ENCODE measurements at regions not wholly inside any gene's neighbourhood (a gene's known extent, or its start where the extent isn't known, plus 50 kb on each side); places are given as distances from the start of the nearest gene placed in this dataset.

GRCh38 chr22:49620003-49620556 lies 207.6 kb downstream of the BRD1 start:
- no peak overlapping the region for H3K4me3 ChIP-seq
- no peak for DNase-seq (ENCODE audit: low read depth, low spot score)
- H3K36me3 ChIP-seq (ENCODE audit: insufficient read depth, low read length) = no peaks in the 10 kb centered on the region
- no peaks in the 10 kb centered on the region for H3K9me3 ChIP-seq (ENCODE audit: low read depth, low read length)
- no peak for TF ChIP-seq EZH2 (IDR thresholded peaks at IDR 0.05)
- no peak for TF ChIP-seq POLR2AphosphoS5 (IDR thresholded peaks at IDR 0.05; ENCODE audit: borderline replicate concordance, low read depth, low read length)
- TF ChIP-seq FOXP2 (optimal IDR thresholded peaks at IDR 0.05; ENCODE audit: control extremely low read depth, extremely low read length, insufficient read depth) = no peak
- H3K9ac ChIP-seq (ENCODE audit: insufficient read length) = no peak overlapping the region
- H3K27ac ChIP-seq = no peak overlapping the region

- Histone ChIP-seq H3K9ac (ENCODE audit: insufficient read length) (no peak overlapping the region), H3K27ac (no peak overlapping the region), H3K36me3 (ENCODE audit: insufficient read depth, low read length) (no peaks in the 10 kb centered on the region), H3K9me3 (ENCODE audit: low read depth, low read length) (no peaks in the 10 kb centered on the region), H3K4me3 (no peak overlapping the region)
- TF ChIP-seq EZH2 (IDR thresholded peaks at IDR 0.05) (no peak), FOXP2 (optimal IDR thresholded peaks at IDR 0.05; ENCODE audit: control extremely low read depth, extremely low read length, insufficient read depth) (no peak), POLR2AphosphoS5 (IDR thresholded peaks at IDR 0.05; ENCODE audit: borderline replicate concordance, low read depth, low read length) (no peak)
- DNase-seq (ENCODE audit: low read depth, low spot score) = no peak
These were observed 208.4 kb downstream of the BRD1 start for GRCh38 chr22:49619301-49619700.

GRCh38 chr22:49618677-49618953 lies 209.1 kb downstream of the BRD1 start:
- no peaks in the 10 kb centered on the region for H3K36me3 ChIP-seq (ENCODE audit: insufficient read depth, low read length)
- DNase-seq (ENCODE audit: low read depth, low spot score) = no peak
- H3K9ac ChIP-seq (ENCODE audit: insufficient read length) = no peak overlapping the region
- no peak overlapping the region for H3K4me3 ChIP-seq
- H3K27ac ChIP-seq = no peak overlapping the region
- no peaks in the 10 kb centered on the region for H3K9me3 ChIP-seq (ENCODE audit: low read depth, low read length)
- TF ChIP-seq EZH2 (IDR thresholded peaks at IDR 0.05) (no peak), POLR2AphosphoS5 (IDR thresholded peaks at IDR 0.05; ENCODE audit: borderline replicate concordance, low read depth, low read length) (no peak), FOXP2 (optimal IDR thresholded peaks at IDR 0.05; ENCODE audit: control extremely low read depth, extremely low read length, insufficient read depth) (no peak)

GRCh38 chr22:49617866-49618676 lies 209.6 kb downstream of the BRD1 start:
- TF ChIP-seq POLR2AphosphoS5 (IDR thresholded peaks at IDR 0.05; ENCODE audit: borderline replicate concordance, low read depth, low read length) (no peak), EZH2 (IDR thresholded peaks at IDR 0.05) (no peak), FOXP2 (optimal IDR thresholded peaks at IDR 0.05; ENCODE audit: control extremely low read depth, extremely low read length, insufficient read depth) (no peak)
- no peaks in the 10 kb centered on the region for H3K36me3 ChIP-seq (ENCODE audit: insufficient read depth, low read length)
- H3K4me3 ChIP-seq = no peak overlapping the region
- no peaks in the 10 kb centered on the region for H3K9me3 ChIP-seq (ENCODE audit: low read depth, low read length)
- no peak overlapping the region for H3K9ac ChIP-seq (ENCODE audit: insufficient read length)
- DNase-seq (ENCODE audit: low read depth, low spot score) = no peak
- no peak overlapping the region for H3K27ac ChIP-seq

- TF ChIP-seq POLR2AphosphoS5 (IDR thresholded peaks at IDR 0.05; ENCODE audit: borderline replicate concordance, low read depth, low read length) (no peak), EZH2 (IDR thresholded peaks at IDR 0.05) (no peak), FOXP2 (optimal IDR thresholded peaks at IDR 0.05; ENCODE audit: control extremely low read depth, extremely low read length, insufficient read depth) (no peak)
- Histone ChIP-seq H3K9ac (ENCODE audit: insufficient read length) (no peak overlapping the region), H3K9me3 (ENCODE audit: low read depth, low read length) (no peaks in the 10 kb centered on the region), H3K4me3 (no peak overlapping the region), H3K36me3 (ENCODE audit: insufficient read depth, low read length) (no peaks in the 10 kb centered on the region), H3K27ac (no peak overlapping the region)
- no peak for DNase-seq (ENCODE audit: low read depth, low spot score)
These were observed 210.4 kb downstream of the BRD1 start for GRCh38 chr22:49617264-49617663.

GRCh38 chr22:49616356-49617231 lies 211.1 kb downstream of the BRD1 start:
- H3K9me3 ChIP-seq (ENCODE audit: low read depth, low read length) = no peaks in the 10 kb centered on the region
- DNase-seq (ENCODE audit: low read depth, low spot score) = no peak
- no peaks in the 10 kb centered on the region for H3K36me3 ChIP-seq (ENCODE audit: insufficient read depth, low read length)
- no peak overlapping the region for H3K27ac ChIP-seq
- no peak overlapping the region for H3K9ac ChIP-seq (ENCODE audit: insufficient read length)
- TF ChIP-seq FOXP2 (optimal IDR thresholded peaks at IDR 0.05; ENCODE audit: control extremely low read depth, extremely low read length, insufficient read depth) (no peak), POLR2AphosphoS5 (IDR thresholded peaks at IDR 0.05; ENCODE audit: borderline replicate concordance, low read depth, low read length) (no peak), EZH2 (IDR thresholded peaks at IDR 0.05) (no peak)
- no peak overlapping the region for H3K4me3 ChIP-seq

- H3K9me3 ChIP-seq (ENCODE audit: low read depth, low read length) = no peaks in the 10 kb centered on the region
- TF ChIP-seq FOXP2 (optimal IDR thresholded peaks at IDR 0.05; ENCODE audit: control extremely low read depth, extremely low read length, insufficient read depth) (no peak), EZH2 (IDR thresholded peaks at IDR 0.05) (no peak)
- no peaks in the 10 kb centered on the region for H3K36me3 ChIP-seq (ENCODE audit: insufficient read depth, low read length)
- no peak for DNase-seq (ENCODE audit: low read depth, low spot score)
- no peak overlapping the region for H3K27ac ChIP-seq
- no peak overlapping the region for H3K4me3 ChIP-seq
- no peak overlapping the region for H3K9ac ChIP-seq (ENCODE audit: insufficient read length)
These were observed 212.4 kb downstream of the BRD1 start for GRCh38 chr22:49614966-49615965.
